ENCODE measurements at regions not wholly inside any gene's neighbourhood (a gene's known extent, or its start where the extent isn't known, plus 50 kb on each side); places are given as distances from the start of the nearest gene placed in this dataset.

GRCh38 chr3:194738254-194739093, 52.8 kb downstream of the FAM43A start:
- peak; percentile 12 for DNase-seq (ENCODE audit: low read depth)

DNA sequence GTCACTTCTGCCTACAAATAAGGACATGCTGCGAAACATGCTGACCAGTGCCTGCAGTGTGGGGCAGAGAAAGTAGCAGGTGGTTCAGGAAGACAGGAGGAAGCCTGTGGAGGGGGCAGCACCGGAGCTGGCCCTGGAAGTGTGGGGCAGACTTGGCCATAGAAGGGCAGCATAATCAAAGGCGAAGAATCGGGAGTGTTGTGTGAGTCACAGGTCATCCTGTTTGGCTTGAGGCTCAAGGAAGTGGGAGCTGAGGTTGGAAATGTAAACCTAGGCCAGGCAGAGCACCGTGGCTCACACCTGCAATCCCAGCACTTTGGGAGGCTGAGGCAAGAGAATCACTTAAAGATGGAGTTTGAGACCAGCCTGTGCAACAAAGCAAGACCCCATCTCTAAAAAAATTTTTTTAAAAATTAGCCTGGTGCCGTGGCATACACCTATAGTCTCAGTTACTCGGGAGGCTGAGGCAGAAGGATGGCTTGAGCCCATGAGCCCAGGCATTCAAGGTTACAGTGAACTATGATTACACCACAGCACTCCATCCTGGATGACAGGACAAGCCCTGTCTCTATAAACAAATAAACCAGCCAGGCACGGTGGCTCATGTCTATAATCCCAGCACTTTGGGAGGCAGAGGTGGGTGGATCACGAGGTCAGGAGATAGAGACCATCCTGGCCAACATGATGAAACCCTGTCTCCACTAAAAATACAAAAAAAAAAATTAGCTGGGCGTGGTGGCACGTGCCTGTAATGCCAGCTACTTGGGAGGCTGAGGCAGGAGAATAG, 54.0 kb downstream of the FAM43A start:
- no peak for DNase-seq (ENCODE audit: low read depth)

GRCh38 chr3:194740859-194741491, 55.3 kb downstream of the FAM43A start:
- no peak for DNase-seq (ENCODE audit: low read depth)

DNA sequence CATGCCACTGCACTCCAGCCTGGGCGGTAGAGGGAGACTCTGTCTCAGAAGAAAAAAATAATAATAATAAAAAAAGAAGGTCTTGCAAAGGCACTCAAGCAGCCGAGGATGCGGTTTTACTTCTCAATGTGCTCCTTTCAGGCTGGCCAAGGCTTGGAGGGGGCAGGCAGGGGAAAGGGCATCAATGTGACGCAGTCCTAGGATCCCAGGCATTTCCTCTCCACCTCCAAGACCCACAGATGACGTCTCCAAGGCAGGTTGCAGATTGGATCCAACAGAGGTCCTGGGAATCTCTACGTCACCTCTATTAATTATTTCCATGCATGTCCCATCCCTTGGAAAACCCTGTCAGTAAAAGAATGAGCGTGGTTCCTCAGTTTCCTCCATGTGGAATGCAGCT, 56.2 kb downstream of the FAM43A start:
- no peak for DNase-seq (ENCODE audit: low read depth)

GRCh38 chr3:194744826-194745225, 59.1 kb downstream of the FAM43A start:
- DNase-seq (ENCODE audit: low read depth): no peak

GRCh38 chr3:194745422-194746184, 59.9 kb downstream of the FAM43A start:
- DNase-seq (ENCODE audit: low read depth): no peak

DNA sequence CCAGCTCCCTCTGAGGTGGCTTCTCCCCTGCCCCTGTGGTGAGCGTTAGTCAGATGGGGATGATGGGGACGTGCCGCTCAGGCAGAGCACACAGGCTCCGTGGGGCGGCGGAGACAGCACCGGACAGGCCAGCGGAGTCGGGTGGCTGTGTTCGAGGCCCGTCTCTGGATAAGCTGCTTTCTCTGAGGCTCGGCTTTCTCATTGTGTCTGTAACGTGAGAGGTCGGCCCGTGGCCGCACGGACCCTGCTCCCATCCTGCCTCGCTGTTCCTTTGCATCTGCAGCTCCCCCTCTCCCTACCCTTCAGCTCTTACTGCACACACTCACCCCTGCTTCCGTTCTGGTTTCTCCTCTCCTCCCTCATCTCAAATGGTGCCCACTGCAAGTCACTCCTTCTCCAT, 62.5 kb downstream of the FAM43A start:
- no peak for DNase-seq (ENCODE audit: low read depth)

DNA sequence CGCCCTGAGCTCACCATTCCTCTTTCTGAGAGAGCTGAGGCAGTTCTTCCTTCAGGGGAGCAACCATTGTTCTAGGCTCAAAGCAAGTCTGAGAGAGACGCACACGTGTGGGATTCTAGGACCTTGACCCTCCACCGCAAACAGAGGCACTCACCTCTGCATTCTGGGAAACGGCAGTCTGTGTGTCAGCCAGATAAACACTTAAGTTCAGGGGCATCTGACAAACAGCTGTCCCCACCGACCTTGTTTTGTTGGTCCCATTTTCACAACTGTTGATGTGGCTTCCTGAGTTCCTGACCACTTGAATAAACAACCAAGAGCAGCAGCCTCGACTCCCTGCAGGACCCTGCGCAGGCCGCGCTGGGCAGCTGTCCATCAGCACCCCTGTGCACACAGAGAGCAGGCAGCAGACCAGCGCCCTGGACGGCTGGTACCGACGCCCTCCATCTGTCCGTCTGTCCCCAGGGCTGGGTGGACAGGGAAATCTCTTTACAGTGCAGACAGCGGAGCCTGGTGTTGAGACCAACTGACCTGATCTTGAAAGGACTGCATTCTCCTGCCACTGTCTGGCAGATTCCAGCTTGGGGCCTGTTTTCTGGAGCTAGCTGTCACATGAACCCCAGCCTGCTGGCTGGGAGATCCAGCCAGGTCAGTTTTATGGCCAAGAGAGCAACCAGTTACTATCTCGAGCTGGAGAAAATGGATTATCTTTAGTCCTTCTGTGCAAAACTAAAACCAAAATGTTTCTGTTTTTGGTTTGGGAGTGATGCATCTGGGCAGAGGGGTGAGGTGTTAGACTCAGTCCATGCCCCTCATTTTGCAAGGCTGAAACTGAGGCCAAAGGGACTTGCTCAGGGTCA, 64.2 kb downstream of the FAM43A start:
- DNase-seq (ENCODE audit: low read depth): no peak

GRCh38 chr3:194750491-194750828, 64.8 kb downstream of the FAM43A start:
- DNase-seq (ENCODE audit: low read depth): no peak

DNA sequence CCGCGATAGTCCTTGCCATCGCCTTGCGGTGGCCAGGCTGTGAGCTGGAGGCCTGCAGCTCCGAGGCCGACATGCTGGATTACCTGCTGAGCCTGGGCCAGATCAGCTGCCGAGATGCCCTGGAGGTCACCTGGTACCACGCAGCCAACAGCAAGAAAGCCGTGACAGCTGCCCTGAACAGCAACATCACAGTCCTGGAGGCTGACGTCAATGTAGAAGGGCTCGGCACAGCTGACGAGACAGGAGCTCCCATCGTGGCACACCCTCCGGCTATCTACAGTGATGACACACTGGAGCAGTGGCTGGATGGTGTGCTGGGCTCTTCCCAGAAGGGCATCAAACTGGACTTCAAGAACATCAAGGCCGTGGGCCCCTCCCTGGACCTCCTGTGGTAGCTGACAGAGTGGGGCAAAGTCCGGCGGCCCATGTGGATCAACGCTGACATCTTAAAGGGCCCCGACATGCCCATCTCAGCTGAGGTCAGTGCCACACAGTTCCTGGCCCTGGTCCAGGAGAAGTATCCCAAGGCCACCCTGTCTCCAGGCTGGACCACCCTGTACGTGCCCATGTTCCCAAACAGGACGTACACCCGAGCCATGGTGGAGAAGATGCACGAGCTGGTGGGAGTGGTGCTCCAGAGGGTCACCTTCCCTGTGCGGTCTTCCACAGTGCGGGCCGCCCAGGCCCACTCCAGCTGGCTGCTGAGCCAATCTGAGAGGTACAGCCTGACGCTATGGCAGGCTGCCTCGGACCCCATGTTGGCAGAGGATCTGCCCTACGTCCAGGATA, 70.2 kb downstream of the FAM43A start:
- no peak for DNase-seq (ENCODE audit: low read depth)

DNA sequence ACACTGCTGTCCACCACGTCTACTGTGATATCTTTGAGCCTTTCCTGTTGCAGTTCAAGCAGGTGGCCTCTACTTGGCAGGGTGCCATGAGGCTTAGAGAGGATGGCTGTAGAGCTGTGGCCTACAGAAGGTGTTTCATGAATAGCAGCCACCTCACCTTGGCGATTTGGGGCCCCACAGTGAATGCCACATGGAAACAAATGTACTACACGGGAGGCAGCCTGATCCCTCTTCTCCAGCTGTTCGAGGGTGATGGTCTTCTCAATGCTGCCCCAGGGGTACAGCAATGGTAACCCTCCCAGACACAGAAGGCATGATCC, 70.7 kb downstream of the FAM43A start:
- no peak for DNase-seq (ENCODE audit: low read depth)

DNA sequence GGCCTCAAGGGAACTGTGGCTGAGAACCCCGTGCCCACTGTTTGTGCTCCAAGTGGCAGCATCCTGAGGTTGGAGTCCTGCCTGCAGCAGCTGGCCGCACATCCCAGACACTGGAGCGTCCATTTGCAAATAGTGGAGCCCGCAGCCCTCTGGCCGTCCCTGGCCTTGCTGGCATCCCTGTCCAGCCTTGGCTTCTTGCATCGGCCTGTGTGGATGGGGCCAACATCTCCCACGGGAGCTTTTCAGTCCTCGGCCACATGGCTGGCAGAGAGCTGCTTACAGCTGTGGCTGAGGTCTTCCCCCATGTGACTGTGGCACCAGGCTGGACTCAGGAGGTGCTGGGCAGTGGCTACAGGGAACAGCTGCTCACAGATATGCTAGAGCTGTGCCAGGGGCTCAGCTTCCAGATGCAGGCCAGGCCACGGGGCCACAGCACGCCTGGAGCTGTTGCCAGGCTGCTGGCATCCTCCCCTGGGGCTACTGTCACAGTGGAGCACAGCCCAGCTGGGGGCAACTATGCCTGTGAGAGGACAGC, 71.2 kb downstream of the FAM43A start:
- DNase-seq (ENCODE audit: low read depth): no peak

GRCh38 chr3:194757647-194758061, 72.0 kb downstream of the FAM43A start:
- DNase-seq (ENCODE audit: low read depth): no peak

DNA sequence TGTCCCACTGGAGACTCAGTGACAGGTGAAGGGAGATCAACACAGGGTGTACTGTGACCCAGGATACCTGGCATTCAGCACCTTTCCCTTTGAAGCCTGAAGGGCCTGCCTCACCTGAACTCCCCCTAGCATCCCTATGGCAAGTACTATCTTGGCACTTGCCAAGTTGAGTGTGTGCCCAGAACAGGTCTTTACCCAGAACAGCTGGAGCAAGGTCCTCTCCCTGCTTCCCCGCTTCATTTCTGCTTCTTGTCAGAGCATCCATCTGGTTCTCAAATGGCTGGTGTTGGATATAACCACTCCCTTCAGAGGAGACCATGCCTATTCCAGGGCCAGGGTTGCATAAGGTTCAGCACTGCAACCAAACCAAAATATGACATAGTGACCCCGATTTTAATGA, 73.0 kb downstream of the FAM43A start:
- DNase-seq (ENCODE audit: low read depth): no peak

DNA sequence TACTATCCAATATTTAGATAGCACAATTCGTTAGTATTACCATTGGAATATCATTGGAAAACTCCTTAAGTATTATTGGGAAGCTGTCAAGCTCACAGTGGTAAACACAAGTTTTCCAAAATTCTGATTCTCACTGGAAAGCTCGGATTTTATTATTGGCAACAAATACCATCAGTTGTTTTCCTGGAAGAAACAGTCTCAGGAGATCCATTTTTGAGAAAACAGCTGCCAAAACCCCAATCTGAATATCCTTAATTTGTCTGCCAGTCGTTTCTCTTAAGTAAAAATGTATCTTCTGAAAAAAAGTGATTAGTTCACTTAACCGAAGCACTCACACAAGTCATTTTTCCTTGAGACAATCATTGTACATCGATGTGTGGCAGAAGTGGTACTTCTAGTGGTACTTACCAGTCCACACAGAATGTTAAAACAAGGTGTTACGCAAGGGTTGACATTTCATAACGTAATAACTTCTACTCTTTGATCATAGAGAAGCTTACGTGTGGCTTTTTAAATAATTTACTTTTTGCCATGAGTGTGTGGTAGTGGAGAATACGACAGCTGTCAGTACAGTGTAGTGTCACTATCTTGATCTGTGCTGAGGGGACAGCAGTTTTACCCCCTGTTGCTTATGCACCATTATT, 74.9 kb downstream of the FAM43A start:
- no peak for DNase-seq (ENCODE audit: low read depth)

DNA sequence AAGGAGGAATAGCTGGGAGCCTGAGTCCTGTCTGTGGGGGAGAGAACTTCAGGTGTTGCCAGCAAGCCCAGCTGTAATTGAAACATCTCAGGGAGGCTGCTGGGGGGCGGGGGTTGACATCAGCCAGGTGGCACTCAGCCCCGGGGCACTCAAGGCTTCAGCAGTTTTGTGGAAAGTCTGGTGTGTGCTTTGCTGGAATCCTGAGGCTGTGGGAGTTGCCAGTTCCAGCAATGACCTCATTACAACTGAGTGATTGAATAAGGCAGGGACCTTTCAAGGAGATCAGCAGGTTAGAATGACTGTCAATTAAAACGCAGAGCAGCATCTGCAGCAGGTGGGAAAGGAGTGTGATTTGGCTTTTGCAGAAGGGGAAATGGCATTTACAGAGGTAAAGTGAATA, 75.7 kb downstream of the FAM43A start:
- no peak for DNase-seq (ENCODE audit: low read depth)

DNA sequence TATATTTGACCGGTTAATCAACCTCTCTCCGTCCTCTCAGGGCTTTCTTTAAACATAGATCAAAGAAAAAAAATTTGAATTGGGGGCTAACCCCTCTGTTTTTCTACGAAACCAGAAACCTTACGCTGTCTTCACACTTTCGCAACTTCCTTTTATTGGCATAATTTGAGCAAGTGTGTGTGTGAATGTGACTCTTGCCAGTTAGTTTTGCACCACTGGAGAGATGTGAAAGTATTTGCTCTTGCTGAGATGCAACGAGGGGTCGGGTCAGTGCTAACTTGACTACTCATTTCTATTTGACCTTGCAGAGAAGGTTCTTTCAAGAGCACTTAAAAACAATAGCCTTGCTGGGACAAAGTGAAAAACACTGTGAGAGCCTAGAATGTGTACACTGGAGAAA, 81.2 kb downstream of the FAM43A start:
- DNase-seq (ENCODE audit: low read depth): no peak

GRCh38 chr3:194767446-194768207, 81.9 kb downstream of the FAM43A start:
- no peak for DNase-seq (ENCODE audit: low read depth)

GRCh38 chr3:194768586-194768985, 82.9 kb downstream of the FAM43A start:
- no peak for DNase-seq (ENCODE audit: low read depth)
